Fibroblast of mammary gland (primary cell): ENCODE measurements at regions not wholly inside any gene's neighbourhood (a gene's known extent, or its start where the extent isn't known, plus 50 kb on each side); places are given as distances from the start of the nearest gene placed in this dataset.
A peak's percentile ranks its signal among the peaks of the same experiment; 100 is the strongest.

Experiments used
- DNase-seq: peaks from one replicate; pipeline ENCODE4 v3.0.0-alpha.2; 2010; ENCODE audit warnings: low read depth
- H3K4me3 ChIP-seq: 2 replicates; pipeline ENCODE4 v1.5.1; 2011; ENCODE audit warnings: low read depth, mild to moderate bottlenecking, low read length, moderate library complexity; ENCODE audit not compliant: control insufficient read depth
- TF ChIP-seq, protein P1 (sequence below): conservative IDR thresholded peaks from 2 replicates; pipeline ENCODE4 v1.5.1; 2011; ENCODE audit warnings: low read depth, low read length, inconsistent platforms; ENCODE audit not compliant: control insufficient read depth, insufficient read depth

DNA sequence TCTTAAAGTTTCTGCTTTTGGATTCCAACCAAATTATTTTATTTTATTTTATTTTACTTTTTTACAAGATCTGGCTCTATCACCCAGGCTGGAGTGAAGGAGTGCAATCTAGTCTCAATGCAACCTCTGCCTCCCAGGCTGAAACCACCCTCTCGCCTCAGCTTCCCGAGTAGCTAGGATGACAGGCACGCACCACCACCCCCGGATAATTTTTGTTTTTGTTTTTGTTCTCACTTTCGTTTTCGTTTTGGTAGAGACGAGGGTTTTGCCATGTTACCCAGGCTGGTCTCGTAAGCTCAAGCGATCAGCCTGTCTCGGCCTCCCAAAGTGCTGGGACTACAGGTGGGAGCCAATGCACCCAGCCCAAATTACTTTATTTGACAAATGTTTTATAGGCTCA lies 219.8 kb downstream of the ETS1 start:
- H3K4me3 ChIP-seq = no peak overlapping the region

DNA sequence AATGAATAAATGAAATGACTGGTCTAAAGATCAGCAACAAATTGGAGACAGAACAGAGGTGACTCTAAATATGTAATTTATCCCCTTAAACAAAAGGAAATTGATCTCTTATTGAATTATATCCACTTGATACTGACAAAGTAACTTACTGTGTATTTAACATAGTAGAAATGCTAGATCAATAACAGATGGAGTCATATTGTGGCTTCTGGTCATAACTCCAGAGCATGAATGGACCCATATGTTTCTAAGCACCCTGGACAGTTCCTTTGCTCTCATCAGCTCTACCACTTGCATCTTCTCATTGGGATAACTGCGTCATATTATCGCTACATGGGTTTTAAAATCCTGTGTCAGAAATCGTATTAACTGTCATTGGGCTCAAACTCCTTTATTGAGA lies 222.3 kb downstream of the ETS1 start:
- peak; percentile 74 for DNase-seq

More for the DNA sequence above, 219.8 kb downstream of the ETS1 start:
- no peak for DNase-seq
- TF ChIP-seq, protein P1, sequence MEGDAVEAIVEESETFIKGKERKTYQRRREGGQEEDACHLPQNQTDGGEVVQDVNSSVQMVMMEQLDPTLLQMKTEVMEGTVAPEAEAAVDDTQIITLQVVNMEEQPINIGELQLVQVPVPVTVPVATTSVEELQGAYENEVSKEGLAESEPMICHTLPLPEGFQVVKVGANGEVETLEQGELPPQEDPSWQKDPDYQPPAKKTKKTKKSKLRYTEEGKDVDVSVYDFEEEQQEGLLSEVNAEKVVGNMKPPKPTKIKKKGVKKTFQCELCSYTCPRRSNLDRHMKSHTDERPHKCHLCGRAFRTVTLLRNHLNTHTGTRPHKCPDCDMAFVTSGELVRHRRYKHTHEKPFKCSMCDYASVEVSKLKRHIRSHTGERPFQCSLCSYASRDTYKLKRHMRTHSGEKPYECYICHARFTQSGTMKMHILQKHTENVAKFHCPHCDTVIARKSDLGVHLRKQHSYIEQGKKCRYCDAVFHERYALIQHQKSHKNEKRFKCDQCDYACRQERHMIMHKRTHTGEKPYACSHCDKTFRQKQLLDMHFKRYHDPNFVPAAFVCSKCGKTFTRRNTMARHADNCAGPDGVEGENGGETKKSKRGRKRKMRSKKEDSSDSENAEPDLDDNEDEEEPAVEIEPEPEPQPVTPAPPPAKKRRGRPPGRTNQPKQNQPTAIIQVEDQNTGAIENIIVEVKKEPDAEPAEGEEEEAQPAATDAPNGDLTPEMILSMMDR = no peak

DNA sequence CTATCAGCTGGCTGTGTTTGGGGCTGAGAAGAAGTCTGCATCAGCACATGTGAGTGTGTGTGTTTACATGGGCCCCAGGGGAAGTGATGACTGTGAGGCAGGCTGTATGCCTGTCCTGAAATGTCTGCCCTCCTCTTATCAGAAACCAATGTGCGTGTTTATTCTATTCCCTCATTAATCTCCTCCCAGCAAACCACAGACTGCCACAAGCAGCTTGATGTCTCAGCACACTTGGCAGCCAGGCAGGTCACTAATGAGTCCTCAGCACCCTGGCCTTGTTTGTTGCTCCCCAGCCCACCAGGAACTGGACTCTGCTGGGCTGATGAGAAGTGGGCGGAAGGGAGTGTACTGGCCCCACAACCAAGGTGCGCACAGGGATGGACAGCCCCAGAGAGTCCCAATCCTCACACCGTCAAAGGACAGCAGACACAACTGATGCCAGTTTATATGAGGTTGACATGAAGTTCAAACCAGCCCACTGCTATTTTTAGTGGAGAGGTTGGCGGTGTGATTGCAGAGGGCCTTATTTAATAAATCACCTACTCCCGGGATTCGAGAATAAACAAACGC lies 225.8 kb downstream of the ETS1 start:
- H3K4me3 ChIP-seq = no peak overlapping the region
- DNase-seq = peak; percentile 22
- TF ChIP-seq, protein P1 = no peak

More for the DNA sequence above, 222.3 kb downstream of the ETS1 start:
- TF ChIP-seq, protein P1 = no peak
- H3K4me3 ChIP-seq = no peak overlapping the region

DNA sequence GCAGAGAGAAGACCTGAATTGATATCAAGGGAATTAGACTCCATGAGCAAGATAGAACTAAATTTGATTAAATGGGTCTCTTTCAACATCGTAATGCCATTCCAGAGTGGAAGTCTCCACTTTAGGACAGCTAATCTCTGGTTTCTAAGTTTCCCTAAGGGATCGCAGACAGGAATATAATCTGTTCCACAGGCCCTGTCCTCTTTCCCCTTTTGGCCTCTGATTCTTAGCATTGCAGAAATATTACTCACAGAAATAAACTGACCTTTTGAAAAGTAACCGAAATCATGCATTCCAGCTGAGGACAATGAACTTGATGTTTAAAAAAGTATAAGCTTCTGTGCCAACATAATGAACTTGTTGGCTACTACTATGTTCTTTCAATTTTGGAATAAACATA lies 227.8 kb downstream of the ETS1 start:
- DNase-seq = peak; percentile 22
- TF ChIP-seq, protein P1 = no peak
- no peak overlapping the region for H3K4me3 ChIP-seq

DNA sequence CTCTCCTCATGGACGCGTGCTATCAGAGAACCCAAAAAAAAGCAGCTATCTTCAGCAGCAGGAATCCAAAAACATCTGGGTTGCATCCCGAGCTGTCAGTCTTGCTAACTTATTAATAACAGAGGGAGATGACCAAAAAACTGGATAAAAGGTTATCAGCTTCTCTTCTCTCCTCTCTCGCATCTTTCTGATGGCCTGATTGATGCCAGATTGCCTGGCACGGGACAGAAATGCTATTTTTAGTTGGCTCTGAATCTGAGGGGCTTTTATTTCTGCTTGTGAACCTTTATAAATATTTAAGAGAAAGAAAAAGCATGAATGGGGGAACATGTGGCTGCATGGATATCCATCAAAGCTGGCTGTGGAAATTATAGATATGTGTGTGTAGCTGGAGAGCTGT lies 230.3 kb downstream of the ETS1 start:
- TF ChIP-seq, protein P1 = no peak
- no peak overlapping the region for H3K4me3 ChIP-seq
- no peak for DNase-seq

DNA sequence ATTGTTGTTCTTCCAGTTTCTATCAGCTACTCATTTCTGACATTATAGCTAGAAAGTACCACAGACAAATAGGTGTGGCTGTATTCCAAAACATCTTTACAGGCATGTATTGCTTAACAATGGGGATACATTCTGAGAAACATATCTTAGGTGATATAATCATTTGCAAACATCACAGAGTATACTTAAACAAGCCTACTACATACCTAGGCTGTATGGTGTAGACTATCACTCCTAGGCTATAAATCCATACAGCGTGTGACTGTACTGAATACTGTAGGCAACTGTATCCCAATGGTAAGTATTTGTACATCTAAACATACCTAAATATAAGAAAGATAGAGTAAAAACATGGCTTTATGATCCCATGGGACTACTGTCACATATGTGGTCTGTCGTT lies 231.8 kb downstream of the ETS1 start:
- DNase-seq = no peak
- TF ChIP-seq, protein P1 = no peak
- no peak overlapping the region for H3K4me3 ChIP-seq

DNA sequence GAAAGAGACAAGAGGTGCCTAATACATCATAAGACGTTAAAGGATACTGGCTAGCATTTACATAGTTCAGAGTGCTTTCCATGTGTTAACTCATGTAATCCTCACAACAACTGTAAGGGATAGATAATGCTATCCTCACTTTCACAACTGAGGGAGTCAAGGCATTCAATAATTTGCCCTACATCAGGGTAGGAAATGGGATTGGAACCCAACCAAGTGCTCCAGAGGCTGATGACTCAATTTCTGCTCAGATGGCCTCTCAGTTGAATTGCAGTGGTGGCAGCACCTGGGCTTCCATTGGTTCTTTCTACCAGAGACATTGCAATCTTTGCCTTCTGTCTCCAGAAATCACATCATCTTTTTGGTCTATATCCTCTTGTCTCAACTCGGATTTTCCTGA lies 232.9 kb downstream of the ETS1 start:
- DNase-seq = peak; percentile 44
- TF ChIP-seq, protein P1 = no peak
- no peak overlapping the region for H3K4me3 ChIP-seq
